Liver (tissue), 3 donors: ENCODE measurements at regions not wholly inside any gene's neighbourhood (a gene's known extent, or its start where the extent isn't known, plus 50 kb on each side); places are given as distances from the start of the nearest gene placed in this dataset.

Experiments
- CTCF ChIP-seq: fragments of 150-350 bp; IDR thresholded peaks from 2 replicates; pipeline ENCODE4 v1.5.1; 2017; ENCODE audit warnings: improper control_type of control experiment, low read depth, low read length; ENCODE audit not compliant: missing input control
- EGR1 ChIP-seq, 2 donors: IDR thresholded peaks; 2 replicates each; pipeline ENCODE4 v1.6.1; 2016 to 2018; ENCODE audit warnings: antibody characterized with exemption in 2 of 2, low read depth in 2 of 2
- FOXA1 ChIP-seq: IDR thresholded peaks from 2 replicates; pipeline ENCODE4 v1.6.1; 2016; ENCODE audit warnings: antibody characterized with exemption
- MAX ChIP-seq: IDR thresholded peaks from 2 replicates; pipeline ENCODE4 v1.6.1; 2016; ENCODE audit warnings: antibody characterized with exemption
- RXRA ChIP-seq, 2 donors: IDR thresholded peaks; 2 replicates each; pipeline ENCODE4 v1.6.1; 2017 to 2018; ENCODE audit warnings: antibody characterized with exemption in 2 of 2, mild to moderate bottlenecking in 1 of 2
- donor health status: healthy.
- donor health status: healthy.

- no peak for TF ChIP-seq FOXA1
- no peak for TF ChIP-seq MAX
- TF ChIP-seq CTCF = no peak
- TF ChIP-seq RXRA (IDR thresholded peaks at IDR 0.05) = no peak
- TF ChIP-seq EGR1 (IDR thresholded peaks at IDR 0.05; ENCODE audit: low read depth in 2 of 2) = no peak
Observed at GRCh38 chr10:62635127-62635526, 169.4 kb upstream of the ADO start.
